HEK293 (cell line): ENCODE measurements at regions not wholly inside any gene's neighbourhood (a gene's known extent, or its start where the extent isn't known, plus 50 kb on each side); places are given as distances from the start of the nearest gene placed in this dataset.

Source experiments
- GFI1B ChIP-seq: fragments of 450-650 bp; formaldehyde crosslinking; IDR thresholded peaks from 2 replicates; pipeline ENCODE4 v1.5.1; 2016; ENCODE audit warnings: missing biosample characterization, missing genetic modification characterization
- GLIS1 ChIP-seq: fragments of 450-650 bp; formaldehyde crosslinking; IDR thresholded peaks from 2 replicates; pipeline ENCODE4 v1.5.1; 2016; ENCODE audit warnings: missing biosample characterization, missing genetic modification characterization
- KLF1 ChIP-seq: fragments of 450-650 bp; formaldehyde crosslinking; IDR thresholded peaks from 2 replicates; pipeline ENCODE4 v1.5.1; 2016; ENCODE audit warnings: missing biosample characterization, missing genetic modification characterization
- KLF9 ChIP-seq: fragments of 450-650 bp; formaldehyde crosslinking; IDR thresholded peaks from 2 replicates; pipeline ENCODE4 v1.5.1; 2016; ENCODE audit warnings: missing biosample characterization, missing genetic modification characterization, low read depth
- PATZ1 ChIP-seq: fragments of 450-650 bp; formaldehyde crosslinking; IDR thresholded peaks from 2 replicates; pipeline ENCODE4 v1.5.1; 2016; ENCODE audit warnings: missing biosample characterization, missing genetic modification characterization
- PRDM1 ChIP-seq: fragments of 450-650 bp; formaldehyde crosslinking; IDR thresholded peaks from 2 replicates; pipeline ENCODE4; 2016; ENCODE audit warnings: missing biosample characterization, missing genetic modification characterization
- SP2 ChIP-seq: fragments of 450-650 bp; formaldehyde crosslinking; IDR thresholded peaks from 2 replicates; pipeline ENCODE4 v1.5.1; 2016; ENCODE audit warnings: missing biosample characterization, missing genetic modification characterization
- SP7 ChIP-seq: fragments of 450-650 bp; formaldehyde crosslinking; IDR thresholded peaks from 2 replicates; pipeline ENCODE4 v1.5.1; 2016; ENCODE audit warnings: missing biosample characterization, missing genetic modification characterization
- YY1 ChIP-seq: fragments of 450-650 bp; formaldehyde crosslinking; IDR thresholded peaks from 2 replicates; pipeline ENCODE4 v1.5.1; 2018; ENCODE audit warnings: missing biosample characterization, missing genetic modification characterization
- ZBTB21 ChIP-seq: fragments of 450-650 bp; formaldehyde crosslinking; IDR thresholded peaks from 2 replicates; pipeline ENCODE4 v1.5.1; 2017; ENCODE audit warnings: missing biosample characterization, missing genetic modification characterization
- ZFHX2 ChIP-seq: fragments of 450-650 bp; formaldehyde crosslinking; conservative IDR thresholded peaks from 2 replicates; pipeline ENCODE4 v1.5.1; 2016; ENCODE audit warnings: missing biosample characterization, missing genetic modification characterization
- ZFP37 ChIP-seq: fragments of 450-650 bp; formaldehyde crosslinking; IDR thresholded peaks from 2 replicates; pipeline ENCODE4 v1.5.1; 2016; ENCODE audit warnings: missing biosample characterization, missing genetic modification characterization
- ZNF138 ChIP-seq: fragments of 450-650 bp; formaldehyde crosslinking; IDR thresholded peaks from 2 replicates; pipeline ENCODE4 v1.5.1; 2016; ENCODE audit warnings: missing biosample characterization, missing genetic modification characterization, borderline replicate concordance
- ZNF324 ChIP-seq: fragments of 450-650 bp; formaldehyde crosslinking; IDR thresholded peaks from 2 replicates; pipeline ENCODE4 v1.5.1; 2016; ENCODE audit warnings: missing biosample characterization, missing genetic modification characterization
- ZNF488 ChIP-seq: fragments of 450-650 bp; formaldehyde crosslinking; IDR thresholded peaks from 2 replicates; pipeline ENCODE4 v1.5.1; 2016; ENCODE audit warnings: missing biosample characterization, missing genetic modification characterization
- ZSCAN16 ChIP-seq: fragments of 450-650 bp; formaldehyde crosslinking; IDR thresholded peaks from 2 replicates; pipeline ENCODE4 v1.5.1; 2016; ENCODE audit warnings: missing biosample characterization, missing genetic modification characterization
- TF ChIP-seq, protein P1 (sequence below): fragments of 450-650 bp; formaldehyde crosslinking; IDR thresholded peaks from 2 replicates; pipeline ENCODE4 v1.5.1; 2016; ENCODE audit warnings: missing biosample characterization, missing genetic modification characterization
- TF ChIP-seq, protein P2 (sequence below): fragments of 450-650 bp; formaldehyde crosslinking; IDR thresholded peaks from 2 replicates; pipeline ENCODE4 v1.5.1; 2016; ENCODE audit warnings: missing biosample characterization, missing genetic modification characterization
- TF ChIP-seq, protein P3 (sequence below): fragments of 450-650 bp; formaldehyde crosslinking; IDR thresholded peaks from 2 replicates; pipeline ENCODE4 v1.5.1; 2016; ENCODE audit warnings: missing biosample characterization, missing genetic modification characterization
- TF ChIP-seq, protein P4 (sequence below): fragments of 450-650 bp; formaldehyde crosslinking; IDR thresholded peaks from 2 replicates; pipeline ENCODE4 v1.5.1; 2016; ENCODE audit warnings: missing biosample characterization, missing genetic modification characterization
- TF ChIP-seq, protein P5 (sequence below): fragments of 450-650 bp; formaldehyde crosslinking; optimal IDR thresholded peaks from 2 replicates; pipeline ENCODE3; 2016; ENCODE audit warnings: missing biosample characterization, mild to moderate bottlenecking, missing genetic modification characterization

GRCh38 chr6:44058617-44059358 is 68.5 kb downstream of the MRPL14 start (continued):
- TF ChIP-seq, protein P1, sequence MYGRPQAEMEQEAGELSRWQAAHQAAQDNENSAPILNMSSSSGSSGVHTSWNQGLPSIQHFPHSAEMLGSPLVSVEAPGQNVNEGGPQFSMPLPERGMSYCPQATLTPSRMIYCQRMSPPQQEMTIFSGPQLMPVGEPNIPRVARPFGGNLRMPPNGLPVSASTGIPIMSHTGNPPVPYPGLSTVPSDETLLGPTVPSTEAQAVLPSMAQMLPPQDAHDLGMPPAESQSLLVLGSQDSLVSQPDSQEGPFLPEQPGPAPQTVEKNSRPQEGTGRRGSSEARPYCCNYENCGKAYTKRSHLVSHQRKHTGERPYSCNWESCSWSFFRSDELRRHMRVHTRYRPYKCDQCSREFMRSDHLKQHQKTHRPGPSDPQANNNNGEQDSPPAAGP (tag by site-specific recombination): 0 out of 2 replicates have a peak, but pooled peaks have one; percentile 29
- peak; percentile 69; the same call in 1 of the 2 replicates for TF ChIP-seq ZFP37 (tag by site-specific recombination)
- TF ChIP-seq ZNF324 (tag by site-specific recombination): peak; percentile 70; the same call in 1 of the 2 replicates
- TF ChIP-seq GLIS1: peak; percentile 30; the same call in 1 of the 2 replicates
- TF ChIP-seq PATZ1 (tag by site-specific recombination): 0 out of 2 replicates have a peak, but pooled peaks have one; percentile 16
- no peak for TF ChIP-seq YY1
- peak; percentile 64 for TF ChIP-seq KLF1 (tag by site-specific recombination)
- TF ChIP-seq ZFHX2 (tag by site-specific recombination): peak; percentile 37
- TF ChIP-seq, protein P2, sequence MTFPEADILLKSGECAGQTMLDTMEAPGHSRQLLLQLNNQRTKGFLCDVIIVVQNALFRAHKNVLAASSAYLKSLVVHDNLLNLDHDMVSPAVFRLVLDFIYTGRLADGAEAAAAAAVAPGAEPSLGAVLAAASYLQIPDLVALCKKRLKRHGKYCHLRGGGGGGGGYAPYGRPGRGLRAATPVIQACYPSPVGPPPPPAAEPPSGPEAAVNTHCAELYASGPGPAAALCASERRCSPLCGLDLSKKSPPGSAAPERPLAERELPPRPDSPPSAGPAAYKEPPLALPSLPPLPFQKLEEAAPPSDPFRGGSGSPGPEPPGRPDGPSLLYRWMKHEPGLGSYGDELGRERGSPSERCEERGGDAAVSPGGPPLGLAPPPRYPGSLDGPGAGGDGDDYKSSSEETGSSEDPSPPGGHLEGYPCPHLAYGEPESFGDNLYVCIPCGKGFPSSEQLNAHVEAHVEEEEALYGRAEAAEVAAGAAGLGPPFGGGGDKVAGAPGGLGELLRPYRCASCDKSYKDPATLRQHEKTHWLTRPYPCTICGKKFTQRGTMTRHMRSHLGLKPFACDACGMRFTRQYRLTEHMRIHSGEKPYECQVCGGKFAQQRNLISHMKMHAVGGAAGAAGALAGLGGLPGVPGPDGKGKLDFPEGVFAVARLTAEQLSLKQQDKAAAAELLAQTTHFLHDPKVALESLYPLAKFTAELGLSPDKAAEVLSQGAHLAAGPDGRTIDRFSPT (tag by site-specific recombination): peak; percentile 56; the same call in 1 of the 2 replicates
- no peak for TF ChIP-seq KLF9
- peak; percentile 92 for TF ChIP-seq SP7
- no peak for TF ChIP-seq ZNF138
- no peak for TF ChIP-seq ZSCAN16 (tag by site-specific recombination)
- TF ChIP-seq, protein P3, sequence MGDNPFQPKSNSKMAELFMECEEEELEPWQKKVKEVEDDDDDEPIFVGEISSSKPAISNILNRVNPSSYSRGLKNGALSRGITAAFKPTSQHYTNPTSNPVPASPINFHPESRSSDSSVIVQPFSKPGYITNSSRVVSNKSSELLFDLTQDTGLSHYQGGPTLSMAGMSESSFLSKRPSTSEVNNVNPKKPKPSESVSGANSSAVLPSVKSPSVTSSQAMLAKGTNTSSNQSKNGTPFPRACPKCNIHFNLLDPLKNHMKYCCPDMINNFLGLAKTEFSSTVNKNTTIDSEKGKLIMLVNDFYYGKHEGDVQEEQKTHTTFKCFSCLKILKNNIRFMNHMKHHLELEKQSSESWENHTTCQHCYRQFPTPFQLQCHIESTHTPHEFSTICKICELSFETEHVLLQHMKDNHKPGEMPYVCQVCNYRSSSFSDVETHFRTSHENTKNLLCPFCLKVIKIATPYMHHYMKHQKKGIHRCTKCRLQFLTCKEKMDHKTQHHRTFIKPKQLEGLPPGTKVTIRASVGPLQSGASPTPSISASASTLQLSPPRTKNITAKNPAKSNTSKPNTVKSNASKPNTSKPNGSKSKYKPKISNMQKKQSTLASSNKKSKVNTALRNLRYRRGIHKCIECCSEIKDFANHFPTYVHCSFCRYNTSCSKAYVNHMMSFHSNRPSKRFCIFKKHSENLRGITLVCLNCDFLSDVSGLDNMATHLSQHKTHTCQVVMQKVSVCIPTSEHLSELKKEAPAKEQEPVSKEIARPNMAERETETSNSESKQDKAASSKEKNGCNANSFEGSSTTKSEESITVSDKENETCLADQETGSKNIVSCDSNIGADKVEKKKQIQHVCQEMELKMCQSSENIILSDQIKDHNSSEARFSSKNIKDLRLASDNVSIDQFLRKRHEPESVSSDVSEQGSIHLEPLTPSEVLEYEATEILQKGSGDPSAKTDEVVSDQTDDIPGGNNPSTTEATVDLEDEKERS (tag by site-specific recombination): no peak
- no peak for TF ChIP-seq GFI1B
- TF ChIP-seq, protein P4, sequence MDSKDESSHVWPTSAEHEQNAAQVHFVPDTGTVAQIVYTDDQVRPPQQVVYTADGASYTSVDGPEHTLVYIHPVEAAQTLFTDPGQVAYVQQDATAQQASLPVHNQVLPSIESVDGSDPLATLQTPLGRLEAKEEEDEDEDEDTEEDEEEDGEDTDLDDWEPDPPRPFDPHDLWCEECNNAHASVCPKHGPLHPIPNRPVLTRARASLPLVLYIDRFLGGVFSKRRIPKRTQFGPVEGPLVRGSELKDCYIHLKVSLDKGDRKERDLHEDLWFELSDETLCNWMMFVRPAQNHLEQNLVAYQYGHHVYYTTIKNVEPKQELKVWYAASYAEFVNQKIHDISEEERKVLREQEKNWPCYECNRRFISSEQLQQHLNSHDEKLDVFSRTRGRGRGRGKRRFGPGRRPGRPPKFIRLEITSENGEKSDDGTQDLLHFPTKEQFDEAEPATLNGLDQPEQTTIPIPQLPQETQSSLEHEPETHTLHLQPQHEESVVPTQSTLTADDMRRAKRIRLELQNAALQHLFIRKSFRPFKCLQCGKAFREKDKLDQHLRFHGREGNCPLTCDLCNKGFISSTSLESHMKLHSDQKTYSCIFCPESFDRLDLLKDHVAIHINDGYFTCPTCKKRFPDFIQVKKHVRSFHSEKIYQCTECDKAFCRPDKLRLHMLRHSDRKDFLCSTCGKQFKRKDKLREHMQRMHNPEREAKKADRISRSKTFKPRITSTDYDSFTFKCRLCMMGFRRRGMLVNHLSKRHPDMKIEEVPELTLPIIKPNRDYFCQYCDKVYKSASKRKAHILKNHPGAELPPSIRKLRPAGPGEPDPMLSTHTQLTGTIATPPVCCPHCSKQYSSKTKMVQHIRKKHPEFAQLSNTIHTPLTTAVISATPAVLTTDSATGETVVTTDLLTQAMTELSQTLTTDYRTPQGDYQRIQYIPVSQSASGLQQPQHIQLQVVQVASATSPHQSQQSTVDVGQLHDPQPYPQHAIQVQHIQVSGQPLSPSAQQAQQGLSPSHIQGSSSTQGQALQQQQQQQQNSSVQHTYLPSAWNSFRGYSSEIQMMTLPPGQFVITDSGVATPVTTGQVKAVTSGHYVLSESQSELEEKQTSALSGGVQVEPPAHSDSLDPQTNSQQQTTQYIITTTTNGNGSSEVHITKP (tag by site-specific recombination): peak; percentile 53
- TF ChIP-seq ZBTB21 (tag by site-specific recombination): peak; percentile 65
- TF ChIP-seq ZNF488 (tag by site-specific recombination): no peak
- TF ChIP-seq, protein P5, sequence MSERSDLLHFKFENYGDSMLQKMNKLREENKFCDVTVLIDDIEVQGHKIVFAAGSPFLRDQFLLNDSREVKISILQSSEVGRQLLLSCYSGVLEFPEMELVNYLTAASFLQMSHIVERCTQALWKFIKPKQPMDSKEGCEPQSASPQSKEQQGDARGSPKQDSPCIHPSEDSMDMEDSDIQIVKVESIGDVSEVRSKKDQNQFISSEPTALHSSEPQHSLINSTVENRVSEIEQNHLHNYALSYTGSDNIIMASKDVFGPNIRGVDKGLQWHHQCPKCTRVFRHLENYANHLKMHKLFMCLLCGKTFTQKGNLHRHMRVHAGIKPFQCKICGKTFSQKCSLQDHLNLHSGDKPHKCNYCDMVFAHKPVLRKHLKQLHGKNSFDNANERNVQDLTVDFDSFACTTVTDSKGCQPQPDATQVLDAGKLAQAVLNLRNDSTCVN (tag by site-specific recombination): peak; percentile 8
- 0 out of 2 replicates have a peak, but pooled peaks have one; percentile 5 for TF ChIP-seq SP2
- 0 out of 2 replicates have a peak, but pooled peaks have one; percentile 9 for TF ChIP-seq PRDM1 (tag by site-specific recombination)
